Keratinocyte (primary cell): ENCODE measurements at regions not wholly inside any gene's neighbourhood (a gene's known extent, or its start where the extent isn't known, plus 50 kb on each side); places are given as distances from the start of the nearest gene placed in this dataset.

ENCODE experiments used
- DNase-seq: peaks from one replicate; pipeline ENCODE4 v3.0.0-alpha.2; 2011; ENCODE audit warnings: low read depth, missing footprints, low spot score
- FAIRE-seq: peaks from 2 replicates; lab custom pipeline; 2011; peaks lifted over from hg19 to GRCh38; lab: Jason Lieb, UNC
- H2AFZ ChIP-seq: 2 replicates; pipeline ENCODE4 v1.6.0; 2012; ENCODE audit warnings: low read length, control low read depth, inconsistent platforms; ENCODE audit not compliant: control insufficient read depth
- H3K27ac ChIP-seq: 2 replicates; pipeline ENCODE4 v1.5.1; 2011; ENCODE audit warnings: low read length; ENCODE audit not compliant: control insufficient read depth, insufficient read depth
- H3K27me3 ChIP-seq: 3 replicates; pipeline ENCODE4 v1.6.0; 2011; ENCODE audit warnings: low read length; ENCODE audit not compliant: control insufficient read depth, insufficient read depth; ENCODE audit errors: extremely low read depth
- H3K36me3 ChIP-seq, 2 experiments: 2 replicates in 1 of 2; 3 replicates in 1 of 2; pipeline ENCODE4 v1.5.1; 2011; ENCODE audit warnings: low read length in 2 of 2, mild to moderate bottlenecking in 1 of 2; ENCODE audit not compliant: control insufficient read depth in 2 of 2, insufficient read depth in 2 of 2; ENCODE audit errors: extremely low read depth in 1 of 2
- H3K4me1 ChIP-seq: 3 replicates; pipeline ENCODE4 v1.5.1; 2011; ENCODE audit warnings: low read length; ENCODE audit not compliant: control insufficient read depth, insufficient read depth; ENCODE audit errors: extremely low read depth
- H3K4me2 ChIP-seq: 3 replicates; pipeline ENCODE4 v1.6.0; 2011; ENCODE audit warnings: low read depth, low read length; ENCODE audit not compliant: control insufficient read depth, insufficient read depth; ENCODE audit errors: extremely low read depth
- H3K4me3 ChIP-seq, 3 experiments: fragments of 200-600 bp in 1 of 3; sonication (generic) in 1 of 3; 2 replicates in 2 of 3; 3 replicates in 1 of 3; pipeline ENCODE4 v1.5.1; 2011 to 2016; ENCODE audit warnings: low read length in 3 of 3, mild to moderate bottlenecking in 3 of 3, control low read depth in 2 of 3, inconsistent platforms in 1 of 3, low read depth in 1 of 3, mixed read lengths in 1 of 3, mixed run types in 1 of 3, moderate library complexity in 1 of 3; ENCODE audit not compliant: control insufficient read depth in 2 of 3, insufficient read depth in 2 of 3; ENCODE audit errors: extremely low read depth in 1 of 3
- H3K79me2 ChIP-seq: 2 replicates; pipeline ENCODE4 v1.6.0; 2012; ENCODE audit warnings: low read length; ENCODE audit not compliant: control insufficient read depth, insufficient read depth
- H3K9ac ChIP-seq: 3 replicates; pipeline ENCODE4 v1.6.0; 2011; ENCODE audit warnings: low read length; ENCODE audit not compliant: control insufficient read depth, insufficient read depth; ENCODE audit errors: extremely low read depth
- H3K9me1 ChIP-seq: 3 replicates; pipeline ENCODE4 v1.6.0; 2011; ENCODE audit warnings: low read length; ENCODE audit not compliant: control insufficient read depth, insufficient read depth; ENCODE audit errors: extremely low read depth
- H3K9me3 ChIP-seq: 2 replicates; pipeline ENCODE4 v1.5.1; 2012; ENCODE audit warnings: low read depth, low read length; ENCODE audit not compliant: control insufficient read depth
- H4K20me1 ChIP-seq: 3 replicates; pipeline ENCODE4 v1.6.0; 2011; ENCODE audit warnings: low read length; ENCODE audit not compliant: control insufficient read depth, insufficient read depth; ENCODE audit errors: extremely low read depth
- EZH2 ChIP-seq: IDR thresholded peaks from one replicate; pipeline ENCODE4 v1.6.1; 2012; ENCODE audit warnings: inconsistent platforms, mild to moderate bottlenecking, low read length, moderate library complexity
- dilution Hi-C: fragments of 300-500 bp; cut with MboI; formaldehyde crosslinking; loops from one replicate; pipeline ENCODE4 v1.7.0; 2020; ENCODE audit warnings: low sequenced_read_pairs; ENCODE audit not compliant: extremely low pct_ligation_motif_present
- TF ChIP-seq, protein P1 (sequence below), 3 experiments: IDR thresholded peaks in 1 of 3; conservative IDR thresholded peaks in 1 of 3; optimal IDR thresholded peaks in 1 of 3; 2 replicates in 2 of 3; 3 replicates in 1 of 3; pipeline versions ENCODE3 to v1.5.1; 2011; ENCODE audit warnings: low read length in 3 of 3, mild to moderate bottlenecking in 3 of 3, moderate library complexity in 2 of 3, control low read depth in 1 of 3, inconsistent platforms in 1 of 3; ENCODE audit not compliant: insufficient read depth in 2 of 3; ENCODE audit errors: extremely low read depth in 1 of 3

DNA sequence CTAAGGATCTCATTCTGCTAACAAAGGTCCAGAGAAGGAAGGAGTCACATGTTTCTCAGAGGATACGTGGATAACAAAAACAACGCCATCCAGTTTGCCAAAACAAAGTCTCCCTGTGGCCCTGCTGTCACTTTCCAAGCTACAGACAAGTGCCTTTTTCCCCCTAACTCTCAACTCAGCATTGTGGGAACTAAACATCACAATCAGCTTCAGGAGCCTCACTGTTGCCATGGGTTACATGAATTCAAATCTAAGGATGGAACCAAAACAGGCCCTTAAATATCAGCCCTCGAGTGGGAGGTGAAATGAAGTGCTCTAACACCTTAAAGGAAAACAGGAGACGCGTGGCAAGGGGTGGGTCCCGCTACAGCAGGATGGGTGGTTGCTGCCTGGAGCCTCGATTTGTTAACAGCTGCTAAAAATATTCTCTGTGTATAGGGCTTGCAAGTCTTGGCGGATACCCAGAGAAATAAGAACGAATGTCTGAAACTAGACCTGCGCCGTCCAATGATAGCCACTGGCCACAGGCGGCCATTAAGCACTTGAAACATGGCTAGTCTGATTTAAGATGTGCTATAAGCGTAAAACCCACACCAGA, 66.4 kb upstream of the SOD1 start:
- TF ChIP-seq, protein P1, sequence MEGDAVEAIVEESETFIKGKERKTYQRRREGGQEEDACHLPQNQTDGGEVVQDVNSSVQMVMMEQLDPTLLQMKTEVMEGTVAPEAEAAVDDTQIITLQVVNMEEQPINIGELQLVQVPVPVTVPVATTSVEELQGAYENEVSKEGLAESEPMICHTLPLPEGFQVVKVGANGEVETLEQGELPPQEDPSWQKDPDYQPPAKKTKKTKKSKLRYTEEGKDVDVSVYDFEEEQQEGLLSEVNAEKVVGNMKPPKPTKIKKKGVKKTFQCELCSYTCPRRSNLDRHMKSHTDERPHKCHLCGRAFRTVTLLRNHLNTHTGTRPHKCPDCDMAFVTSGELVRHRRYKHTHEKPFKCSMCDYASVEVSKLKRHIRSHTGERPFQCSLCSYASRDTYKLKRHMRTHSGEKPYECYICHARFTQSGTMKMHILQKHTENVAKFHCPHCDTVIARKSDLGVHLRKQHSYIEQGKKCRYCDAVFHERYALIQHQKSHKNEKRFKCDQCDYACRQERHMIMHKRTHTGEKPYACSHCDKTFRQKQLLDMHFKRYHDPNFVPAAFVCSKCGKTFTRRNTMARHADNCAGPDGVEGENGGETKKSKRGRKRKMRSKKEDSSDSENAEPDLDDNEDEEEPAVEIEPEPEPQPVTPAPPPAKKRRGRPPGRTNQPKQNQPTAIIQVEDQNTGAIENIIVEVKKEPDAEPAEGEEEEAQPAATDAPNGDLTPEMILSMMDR (optimal IDR thresholded peaks at IDR 0.05 in 1 of 3, IDR thresholded peaks at IDR 0.05 in 1 of 3, conservative IDR thresholded peaks at IDR 0.05 in 1 of 3; ENCODE audit: extremely low read depth in 1 of 3, insufficient read depth in 2 of 3, low read length in 3 of 3): no peak
- no peak for TF ChIP-seq EZH2
- H3K9me1 ChIP-seq: no peaks in the 10 kb centered on the region
- no peak overlapping the region for H3K4me2 ChIP-seq
- dilution Hi-C loops: no loop called here
- no peak overlapping the region for H2AFZ ChIP-seq
- H3K9me3 ChIP-seq: no peaks in the 10 kb centered on the region
- no peak for FAIRE-seq
- no peak overlapping the region for H3K4me3 ChIP-seq
- H3K79me2 ChIP-seq: no peaks in the 10 kb centered on the region
- no peaks in the 10 kb centered on the region for H3K4me1 ChIP-seq
- no peak for DNase-seq
- H3K36me3 ChIP-seq: no peaks in the 10 kb centered on the region
- H3K27ac ChIP-seq: no peak overlapping the region
- peaks cover 2% of the 10 kb centered on the region for H3K27me3 ChIP-seq
- H4K20me1 ChIP-seq: no peaks in the 10 kb centered on the region
- H3K9ac ChIP-seq: no peak overlapping the region

DNA sequence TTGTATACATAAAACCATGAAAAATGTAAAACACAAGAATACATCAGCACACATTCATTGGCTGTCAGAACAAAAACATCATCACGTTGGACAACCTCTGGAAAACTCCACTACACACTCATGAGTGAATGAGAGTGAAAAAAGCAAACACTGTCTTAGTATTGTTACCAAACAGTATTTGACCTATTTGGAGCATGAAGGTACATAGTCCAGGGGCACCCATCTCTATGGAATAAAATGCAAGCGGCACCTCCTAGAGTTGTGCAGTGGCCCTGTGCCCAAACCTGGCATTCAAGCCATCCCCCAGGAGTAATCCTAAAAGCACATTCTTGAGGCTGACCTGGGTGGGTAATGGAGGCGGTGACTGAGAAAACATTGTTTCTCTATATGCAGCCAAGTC, 67.0 kb upstream of the SOD1 start:
- H3K79me2 ChIP-seq: no peaks in the 10 kb centered on the region
- dilution Hi-C loops: no loop called here
- H3K9me3 ChIP-seq: no peaks in the 10 kb centered on the region
- H3K4me3 ChIP-seq: no peak overlapping the region
- no peaks in the 10 kb centered on the region for H3K36me3 ChIP-seq
- H2AFZ ChIP-seq: no peak overlapping the region
- no peaks in the 10 kb centered on the region for H3K4me1 ChIP-seq
- no peaks in the 10 kb centered on the region for H4K20me1 ChIP-seq
- DNase-seq (no peak), FAIRE-seq (no peak)
- no peak overlapping the region for H3K4me2 ChIP-seq
- no peak overlapping the region for H3K27ac ChIP-seq
- no peak overlapping the region for H3K9ac ChIP-seq
- TF ChIP-seq EZH2: no peak
- TF ChIP-seq, protein P1 (optimal IDR thresholded peaks at IDR 0.05 in 1 of 3, IDR thresholded peaks at IDR 0.05 in 1 of 3, conservative IDR thresholded peaks at IDR 0.05 in 1 of 3; ENCODE audit: extremely low read depth in 1 of 3, insufficient read depth in 2 of 3, low read length in 3 of 3): no peak
- no peaks in the 10 kb centered on the region for H3K9me1 ChIP-seq
- peaks cover 2% of the 10 kb centered on the region for H3K27me3 ChIP-seq
